ENCODE measurements at regions not wholly inside any gene's neighbourhood (a gene's known extent, or its start where the extent isn't known, plus 50 kb on each side); places are given as distances from the start of the nearest gene placed in this dataset.

- TF ChIP-seq CTCF (conservative IDR thresholded peaks at IDR 0.05; ENCODE audit: low read depth in 2 of 2): peak; percentile 55 to 68
- no peak for TF ChIP-seq POLR2AphosphoS5 (IDR thresholded peaks at IDR 0.05; ENCODE audit: low read depth)
- TF ChIP-seq, protein P1, sequence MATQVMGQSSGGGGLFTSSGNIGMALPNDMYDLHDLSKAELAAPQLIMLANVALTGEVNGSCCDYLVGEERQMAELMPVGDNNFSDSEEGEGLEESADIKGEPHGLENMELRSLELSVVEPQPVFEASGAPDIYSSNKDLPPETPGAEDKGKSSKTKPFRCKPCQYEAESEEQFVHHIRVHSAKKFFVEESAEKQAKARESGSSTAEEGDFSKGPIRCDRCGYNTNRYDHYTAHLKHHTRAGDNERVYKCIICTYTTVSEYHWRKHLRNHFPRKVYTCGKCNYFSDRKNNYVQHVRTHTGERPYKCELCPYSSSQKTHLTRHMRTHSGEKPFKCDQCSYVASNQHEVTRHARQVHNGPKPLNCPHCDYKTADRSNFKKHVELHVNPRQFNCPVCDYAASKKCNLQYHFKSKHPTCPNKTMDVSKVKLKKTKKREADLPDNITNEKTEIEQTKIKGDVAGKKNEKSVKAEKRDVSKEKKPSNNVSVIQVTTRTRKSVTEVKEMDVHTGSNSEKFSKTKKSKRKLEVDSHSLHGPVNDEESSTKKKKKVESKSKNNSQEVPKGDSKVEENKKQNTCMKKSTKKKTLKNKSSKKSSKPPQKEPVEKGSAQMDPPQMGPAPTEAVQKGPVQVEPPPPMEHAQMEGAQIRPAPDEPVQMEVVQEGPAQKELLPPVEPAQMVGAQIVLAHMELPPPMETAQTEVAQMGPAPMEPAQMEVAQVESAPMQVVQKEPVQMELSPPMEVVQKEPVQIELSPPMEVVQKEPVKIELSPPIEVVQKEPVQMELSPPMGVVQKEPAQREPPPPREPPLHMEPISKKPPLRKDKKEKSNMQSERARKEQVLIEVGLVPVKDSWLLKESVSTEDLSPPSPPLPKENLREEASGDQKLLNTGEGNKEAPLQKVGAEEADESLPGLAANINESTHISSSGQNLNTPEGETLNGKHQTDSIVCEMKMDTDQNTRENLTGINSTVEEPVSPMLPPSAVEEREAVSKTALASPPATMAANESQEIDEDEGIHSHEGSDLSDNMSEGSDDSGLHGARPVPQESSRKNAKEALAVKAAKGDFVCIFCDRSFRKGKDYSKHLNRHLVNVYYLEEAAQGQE (IDR thresholded peaks at IDR 0.05; ENCODE audit: unreplicated experiment): no peak
These were observed 109.9 kb upstream of the FAM47C start for GRCh38 chrX:36898301-36898700.
